HL-60 (cell line): ENCODE measurements at regions not wholly inside any gene's neighbourhood (a gene's known extent, or its start where the extent isn't known, plus 50 kb on each side); places are given as distances from the start of the nearest gene placed in this dataset.

ENCODE experiments used
- POLR2AphosphoS5 ChIP-seq: IDR thresholded peaks from 2 replicates; pipeline ENCODE4 v1.6.1; 2012; ENCODE audit warnings: low read depth
- REST ChIP-seq: IDR thresholded peaks from 2 replicates; pipeline ENCODE4 v1.6.1; 2012; ENCODE audit warnings: low read depth; ENCODE audit not compliant: insufficient replicate concordance
- TF ChIP-seq, protein P1 (sequence below): IDR thresholded peaks from one replicate; pipeline ENCODE4 v1.5.1; 2011; ENCODE audit warnings: low read length, control low read depth, inconsistent platforms; ENCODE audit not compliant: insufficient read depth

DNA sequence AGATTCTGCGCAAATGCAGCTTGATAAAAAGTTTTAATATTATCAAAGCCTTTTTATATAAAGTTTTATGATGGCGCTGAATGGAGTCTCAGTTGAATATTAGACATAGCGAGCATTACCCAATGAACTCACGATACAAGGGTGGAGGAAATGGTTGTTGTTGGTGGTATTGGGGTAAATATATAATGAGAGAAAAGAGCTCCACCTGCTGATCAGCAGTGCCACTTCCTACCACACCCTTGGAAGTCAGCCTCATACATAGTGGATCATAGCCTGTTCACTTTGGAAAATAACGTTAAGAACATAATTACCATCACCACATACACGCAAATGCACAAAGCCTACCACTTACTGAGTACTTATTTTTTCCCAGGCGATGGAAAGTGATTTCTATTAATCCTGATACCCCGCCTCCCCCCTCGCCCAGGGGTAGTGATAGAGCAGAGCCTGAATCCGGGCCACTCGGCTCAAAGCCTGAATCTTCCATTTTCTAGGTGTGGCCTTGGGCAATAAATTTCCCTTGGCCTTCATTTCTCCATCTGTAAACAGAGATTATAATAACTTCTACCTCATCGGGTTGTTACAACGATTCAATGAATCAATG, 358.3 kb downstream of the KLF5 start:
- TF ChIP-seq, protein P1, sequence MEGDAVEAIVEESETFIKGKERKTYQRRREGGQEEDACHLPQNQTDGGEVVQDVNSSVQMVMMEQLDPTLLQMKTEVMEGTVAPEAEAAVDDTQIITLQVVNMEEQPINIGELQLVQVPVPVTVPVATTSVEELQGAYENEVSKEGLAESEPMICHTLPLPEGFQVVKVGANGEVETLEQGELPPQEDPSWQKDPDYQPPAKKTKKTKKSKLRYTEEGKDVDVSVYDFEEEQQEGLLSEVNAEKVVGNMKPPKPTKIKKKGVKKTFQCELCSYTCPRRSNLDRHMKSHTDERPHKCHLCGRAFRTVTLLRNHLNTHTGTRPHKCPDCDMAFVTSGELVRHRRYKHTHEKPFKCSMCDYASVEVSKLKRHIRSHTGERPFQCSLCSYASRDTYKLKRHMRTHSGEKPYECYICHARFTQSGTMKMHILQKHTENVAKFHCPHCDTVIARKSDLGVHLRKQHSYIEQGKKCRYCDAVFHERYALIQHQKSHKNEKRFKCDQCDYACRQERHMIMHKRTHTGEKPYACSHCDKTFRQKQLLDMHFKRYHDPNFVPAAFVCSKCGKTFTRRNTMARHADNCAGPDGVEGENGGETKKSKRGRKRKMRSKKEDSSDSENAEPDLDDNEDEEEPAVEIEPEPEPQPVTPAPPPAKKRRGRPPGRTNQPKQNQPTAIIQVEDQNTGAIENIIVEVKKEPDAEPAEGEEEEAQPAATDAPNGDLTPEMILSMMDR = peak; percentile 4
- no peak for TF ChIP-seq REST
- TF ChIP-seq POLR2AphosphoS5 = no peak
